SK-N-MC (cell line): ENCODE measurements at regions not wholly inside any gene's neighbourhood (a gene's known extent, or its start where the extent isn't known, plus 50 kb on each side); places are given as distances from the start of the nearest gene placed in this dataset.

Experiments used
- EZH2 ChIP-seq: fragments of 200-600 bp; sonication (generic); IDR thresholded peaks from one replicate; pipeline ENCODE4 v1.6.1; 2017; ENCODE audit warnings: antibody characterized with exemption
- POLR2AphosphoS5 ChIP-seq: IDR thresholded peaks from 2 replicates; pipeline ENCODE4 v1.6.1; 2012; ENCODE audit warnings: mild to moderate bottlenecking, low read depth, low read length, borderline replicate concordance

- TF ChIP-seq EZH2 (no peak), POLR2AphosphoS5 (no peak)
Observed at GRCh38 chr3:151630035-151630434, 103.7 kb upstream of the AADACL2 start.
